GM19025 (cell line): ENCODE measurements at regions not wholly inside any gene's neighbourhood (a gene's known extent, or its start where the extent isn't known, plus 50 kb on each side); places are given as distances from the start of the nearest gene placed in this dataset.

ENCODE experiments used
- ATAC-seq: cut with Tn5 transposase; IDR thresholded peaks from one replicate; pipeline ENCODE4 v1.9.1; 2021; ENCODE audit warnings: mild to moderate bottlenecking, low read depth, moderate library complexity; ENCODE audit not compliant: unreplicated experiment

GRCh38 chr2:166573391-166573790 is 79.3 kb upstream of the SCN7A start:
- no peak for ATAC-seq

GRCh38 chr2:166572937-166573336 is 78.9 kb upstream of the SCN7A start:
- ATAC-seq, result no peak

- no peak for ATAC-seq
Observed at GRCh38 chr2:166568409-166568808, 74.4 kb upstream of the SCN7A start.

- no peak for ATAC-seq
Observed at GRCh38 chr2:166565501-166565900, 71.5 kb upstream of the SCN7A start.

GRCh38 chr2:166563894-166564293 is 69.8 kb upstream of the SCN7A start:
- no peak for ATAC-seq

- ATAC-seq, result no peak
Observed at GRCh38 chr2:166560022-166560421, 66.0 kb upstream of the SCN7A start.

- ATAC-seq, result no peak
Observed at GRCh38 chr2:166550923-166551322, 56.9 kb upstream of the SCN7A start.

- no peak for ATAC-seq
Observed at GRCh38 chr2:166545473-166545872, 51.4 kb upstream of the SCN7A start.
